Spleen (tissue), 11 donors: ENCODE measurements at regions not wholly inside any gene's neighbourhood (a gene's known extent, or its start where the extent isn't known, plus 50 kb on each side); places are given as distances from the start of the nearest gene placed in this dataset.

ENCODE experiments used
- DNase-seq: peaks from one replicate; pipeline ENCODE4 v3.0.0-alpha.2; 2020
- H3K27ac ChIP-seq, 8 donors: fragments of 200-600 bp; sonication (generic) in 7 of 8; 1 replicate in 4 of 8; 2 replicates in 4 of 8; pipeline versions ENCODE4 v1.5.0 to v1.8.0; 2016 to 2021; ENCODE audit warnings: inconsistent platforms in 4 of 8, mild to moderate bottlenecking in 4 of 8, moderate library complexity in 1 of 8
- H3K27me3 ChIP-seq, 7 donors: fragments of 200-600 bp; sonication (generic) in 6 of 7; replicated peaks in 1 of 7; 1 replicate in 4 of 7; 2 replicates in 3 of 7; pipeline versions ENCODE4 v1.5.0 to v1.8.0; 2016 to 2021; ENCODE audit warnings: inconsistent platforms in 3 of 7, mild to moderate bottlenecking in 1 of 7
- H3K36me3 ChIP-seq, 6 donors: fragments of 200-600 bp; sonication (generic) in 5 of 6; 1 replicate in 4 of 6; 2 replicates in 2 of 6; pipeline versions ENCODE4 v1.5.0 to v1.8.0; 2016 to 2021; ENCODE audit warnings: inconsistent platforms in 2 of 6
- H3K4me1 ChIP-seq, 6 donors: fragments of 200-600 bp; sonication (generic) in 5 of 6; 1 replicate in 3 of 6; 2 replicates in 3 of 6; pipeline versions ENCODE4 v1.5.0 to v1.8.0; 2016 to 2021; ENCODE audit warnings: inconsistent platforms in 3 of 6
- H3K4me3 ChIP-seq, 8 donors: fragments of 200-600 bp; sonication (generic) in 7 of 8; 1 replicate in 4 of 8; 2 replicates in 4 of 8; pipeline versions ENCODE4 v1.5.0 to v1.8.0; 2016 to 2021; ENCODE audit warnings: inconsistent platforms in 4 of 8, mild to moderate bottlenecking in 4 of 8, moderate library complexity in 2 of 8
- H3K9me3 ChIP-seq, 8 donors: fragments of 200-600 bp; sonication (generic) in 7 of 8; 1 replicate in 4 of 8; 2 replicates in 4 of 8; pipeline versions ENCODE4 v1.5.0 to v1.8.0; 2016 to 2021; ENCODE audit warnings: inconsistent platforms in 4 of 8
- POLR2A ChIP-seq, 3 donors: fragments of 450-650 bp; IDR thresholded peaks; one replicate each; pipeline ENCODE4 v1.5.1; 2017; ENCODE audit warnings: antibody characterized with exemption in 3 of 3, mild to moderate bottlenecking in 1 of 3
- POLR2AphosphoS5 ChIP-seq, 3 donors: sonication (generic); formaldehyde crosslinking; IDR thresholded peaks; one replicate each; pipeline ENCODE4 v1.5.1; 2017; ENCODE audit warnings: antibody characterized with exemption in 3 of 3
- WGBS, 5 donors: extraction: QIAGEN DNeasy Blood & Tissue Kit in 3 of 5; methylation state at CpG; one replicate each; pipeline versions ENCODE4 v1.1.5 to v1.1.7; 2013 to 2018; 5-methylcytosine and 5-hydroxymethylcytosine counted together
- intact Hi-C: fragments of 100-400 bp; cut with DNase I; formaldehyde crosslinking; loops from one replicate; pipeline ENCODE4 v1.15.0; 2023; ENCODE audit warnings: low total_unique reads
- TF ChIP-seq, protein P1 (sequence below), 11 experiments: fragments of 200-600 bp in 7 of 11; fragments of 450-650 bp in 4 of 11; sonication (generic) in 4 of 11; IDR thresholded peaks in 8 of 11; conservative IDR thresholded peaks in 3 of 11; 1 replicate in 7 of 11; 2 replicates in 4 of 11; pipeline versions ENCODE4 v1.4.0 to v1.8.0; 2016 to 2021; ENCODE audit warnings: antibody characterized with exemption in 11 of 11, inconsistent platforms in 4 of 11, mild to moderate bottlenecking in 1 of 11
- donor health status: healthy with polysubstance abuse.
- donor health status: DM: no; HTN: no; CAD: no; lungs with moderate emphysema.
- donor health status: DM: no; HTN: no; CAD: no.
- donor health status: Bipolar disorder and iron deficiency.
- donor health status: healthy.
- donor health status: DM: no; HTN: no; CAD: no.
- donor health status: DM: yes; HTN: yes; CAD: no.

DNA sequence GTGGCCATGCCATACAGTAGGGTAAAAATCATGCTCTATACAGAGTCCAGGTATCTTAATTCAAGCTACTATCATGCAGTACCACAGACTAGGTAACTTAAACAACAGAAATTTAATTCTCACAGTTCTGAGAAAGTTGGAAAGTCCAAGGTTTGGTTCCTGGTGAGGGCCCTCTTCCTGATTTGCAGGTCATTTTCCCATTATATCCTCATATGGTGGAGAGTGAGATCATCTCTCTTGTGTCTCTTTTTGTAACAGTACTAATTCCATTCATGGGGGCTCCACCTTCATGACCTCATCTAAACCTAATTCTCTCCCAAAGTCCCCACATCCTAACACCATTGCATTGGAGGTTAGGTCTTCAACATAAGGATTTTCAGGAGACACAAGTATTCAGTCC lies 335.0 kb upstream of the ACVR2A start:
- intact Hi-C loops, result no loop called here

DNA sequence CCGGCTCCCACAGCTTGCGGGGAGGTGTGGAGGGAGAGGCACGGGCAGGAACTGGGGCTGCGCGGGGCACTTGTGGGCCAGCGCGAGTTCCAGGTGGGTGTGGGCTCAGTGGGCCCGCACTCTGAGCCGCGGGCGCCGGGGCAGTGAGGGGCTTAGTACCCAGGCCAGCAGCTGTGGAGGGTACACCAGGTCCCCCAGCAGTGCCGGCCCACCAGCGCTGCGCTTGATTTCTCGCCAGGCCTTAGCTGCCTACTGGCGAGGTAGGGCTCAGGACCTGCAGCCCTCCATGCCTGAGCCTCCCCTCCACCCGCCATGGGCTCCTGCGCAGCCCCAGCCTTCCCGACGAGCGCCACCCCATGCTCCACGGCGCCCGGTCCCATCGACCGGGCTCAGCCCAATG lies 337.9 kb upstream of the ACVR2A start:
- no peaks in the 10 kb centered on the region for H3K27me3 ChIP-seq
- H3K4me1 ChIP-seq, result no peaks in the 10 kb centered on the region
- 90 to 99% (median 95%) methylated on average over 10 to 27 of the region's 27 CpGs for WGBS, 5 donors
- H3K4me3 ChIP-seq, result no peak overlapping the region
- TF ChIP-seq POLR2A (IDR thresholded peaks at IDR 0.05) (no peak), POLR2AphosphoS5 (IDR thresholded peaks at IDR 0.05) (no peak)
- TF ChIP-seq, protein P1, sequence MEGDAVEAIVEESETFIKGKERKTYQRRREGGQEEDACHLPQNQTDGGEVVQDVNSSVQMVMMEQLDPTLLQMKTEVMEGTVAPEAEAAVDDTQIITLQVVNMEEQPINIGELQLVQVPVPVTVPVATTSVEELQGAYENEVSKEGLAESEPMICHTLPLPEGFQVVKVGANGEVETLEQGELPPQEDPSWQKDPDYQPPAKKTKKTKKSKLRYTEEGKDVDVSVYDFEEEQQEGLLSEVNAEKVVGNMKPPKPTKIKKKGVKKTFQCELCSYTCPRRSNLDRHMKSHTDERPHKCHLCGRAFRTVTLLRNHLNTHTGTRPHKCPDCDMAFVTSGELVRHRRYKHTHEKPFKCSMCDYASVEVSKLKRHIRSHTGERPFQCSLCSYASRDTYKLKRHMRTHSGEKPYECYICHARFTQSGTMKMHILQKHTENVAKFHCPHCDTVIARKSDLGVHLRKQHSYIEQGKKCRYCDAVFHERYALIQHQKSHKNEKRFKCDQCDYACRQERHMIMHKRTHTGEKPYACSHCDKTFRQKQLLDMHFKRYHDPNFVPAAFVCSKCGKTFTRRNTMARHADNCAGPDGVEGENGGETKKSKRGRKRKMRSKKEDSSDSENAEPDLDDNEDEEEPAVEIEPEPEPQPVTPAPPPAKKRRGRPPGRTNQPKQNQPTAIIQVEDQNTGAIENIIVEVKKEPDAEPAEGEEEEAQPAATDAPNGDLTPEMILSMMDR (IDR thresholded peaks at IDR 0.05 in 8 of 11, conservative IDR thresholded peaks at IDR 0.05 in 3 of 11), result no peak
- no peaks in the 10 kb centered on the region for H3K36me3 ChIP-seq
- intact Hi-C loops, result no loop called here
- peaks cover 0 to 3% (median 0%) of the 10 kb centered on the region in 8 donors for H3K9me3 ChIP-seq
- no peak overlapping the region for H3K27ac ChIP-seq
- DNase-seq, result no peak

More for the DNA sequence above, 335.0 kb upstream of the ACVR2A start:
- no peak overlapping the region for H3K27ac ChIP-seq
- DNase-seq, result no peak
- H3K36me3 ChIP-seq, result no peaks in the 10 kb centered on the region
- H3K4me3 ChIP-seq, result no peak overlapping the region
- H3K9me3 ChIP-seq, result peaks cover 0 to 3% (median 0%) of the 10 kb centered on the region in 8 donors
- H3K27me3 ChIP-seq, result no peaks in the 10 kb centered on the region
- no peaks in the 10 kb centered on the region for H3K4me1 ChIP-seq
- TF ChIP-seq, protein P1 (IDR thresholded peaks at IDR 0.05 in 8 of 11, conservative IDR thresholded peaks at IDR 0.05 in 3 of 11), result no peak
- TF ChIP-seq POLR2AphosphoS5 (IDR thresholded peaks at IDR 0.05) (no peak), POLR2A (IDR thresholded peaks at IDR 0.05) (no peak)

DNA sequence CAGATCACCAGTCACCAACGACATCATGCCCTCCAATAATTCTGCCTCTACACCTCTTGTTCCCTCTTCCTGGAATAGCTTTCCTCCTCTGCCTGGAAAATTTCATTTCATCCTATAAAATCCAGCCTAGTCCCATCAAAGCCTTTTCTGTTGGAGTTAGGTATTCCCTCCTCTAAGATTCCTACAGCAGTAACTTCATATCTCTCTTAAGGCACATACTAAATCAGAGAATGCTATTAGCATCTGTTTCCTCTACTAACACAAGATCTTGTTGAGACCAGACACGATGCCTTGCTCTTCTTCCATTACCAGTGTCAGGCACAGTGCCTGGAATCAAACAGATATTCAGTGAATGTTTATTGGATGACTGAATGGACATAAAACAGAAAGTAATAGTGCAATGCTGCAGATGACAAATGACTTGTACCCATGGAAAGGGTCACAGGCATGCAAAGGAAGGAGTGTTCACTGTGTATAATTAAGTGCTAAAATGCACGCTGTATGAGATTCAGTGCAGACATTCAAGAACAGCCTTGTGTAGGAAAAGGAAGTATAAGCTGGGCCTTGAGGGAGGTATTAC lies 342.0 kb upstream of the ACVR2A start:
- no peak for DNase-seq
- TF ChIP-seq, protein P1 (IDR thresholded peaks at IDR 0.05 in 8 of 11, conservative IDR thresholded peaks at IDR 0.05 in 3 of 11), result no peak
- TF ChIP-seq POLR2A (IDR thresholded peaks at IDR 0.05), result no peak
- TF ChIP-seq POLR2AphosphoS5 (IDR thresholded peaks at IDR 0.05), result no peak
- H3K36me3 ChIP-seq, result no peaks in the 10 kb centered on the region
- no peak overlapping the region for H3K4me3 ChIP-seq
- peaks cover 0 to 4% (median 0%) of the 10 kb centered on the region in 6 donors for H3K4me1 ChIP-seq
- intact Hi-C loops, result no loop called here
- 61 to 84% (median 77%) methylated on average over 3 of the region's 3 CpGs for WGBS, 5 donors
- no peak overlapping the region for H3K27ac ChIP-seq
- peaks cover 0 to 3% (median 0%) of the 10 kb centered on the region in 8 donors for H3K9me3 ChIP-seq
- no peaks in the 10 kb centered on the region for H3K27me3 ChIP-seq

DNA sequence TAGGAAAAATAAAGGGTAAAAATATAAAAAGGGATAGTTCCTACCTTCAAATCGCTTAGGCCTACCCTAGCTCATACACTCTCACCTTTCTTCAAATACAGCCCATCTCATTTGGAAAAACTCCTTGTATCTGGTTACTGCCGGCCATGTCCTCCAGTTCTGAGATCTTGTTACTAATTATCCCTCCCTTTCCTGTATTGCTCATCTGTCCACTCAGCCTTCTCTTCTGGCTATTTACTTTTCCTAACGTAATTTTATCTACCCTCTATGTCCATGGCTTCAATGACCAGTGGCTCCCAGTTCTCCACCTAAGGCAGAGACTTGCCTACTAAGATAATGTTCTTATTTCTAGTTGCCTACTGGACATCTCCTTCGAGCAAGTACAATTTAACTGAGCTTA lies 342.9 kb upstream of the ACVR2A start:
- no peak for DNase-seq
- whole genome bisulfite sequencing, 5 donors, result 79 to 90% (median 83%) methylated on average over 4 of the region's 4 CpGs
- Histone ChIP-seq H3K9me3 (peaks cover 0 to under 1% (median 0%) of the 10 kb centered on the region in 8 donors), H3K4me1 (peaks cover 0 to 4% (median 0%) of the 10 kb centered on the region in 6 donors), H3K27ac (no peak overlapping the region), H3K4me3 (no peak overlapping the region), H3K27me3 (no peaks in the 10 kb centered on the region), H3K36me3 (no peaks in the 10 kb centered on the region)
- TF ChIP-seq, protein P1 (IDR thresholded peaks at IDR 0.05 in 8 of 11, conservative IDR thresholded peaks at IDR 0.05 in 3 of 11), result no peak
- no peak for TF ChIP-seq POLR2AphosphoS5 (IDR thresholded peaks at IDR 0.05)
- no peak for TF ChIP-seq POLR2A (IDR thresholded peaks at IDR 0.05)
- intact Hi-C loops, result no loop called here
